Lower leg skin (tissue), 4 donors: ENCODE measurements at regions not wholly inside any gene's neighbourhood (a gene's known extent, or its start where the extent isn't known, plus 50 kb on each side); places are given as distances from the start of the nearest gene placed in this dataset.

Source experiments
- DNase-seq, 2 donors: peaks; one replicate each; pipeline ENCODE4 v3.0.0-alpha.2; 2019; ENCODE audit warnings: low spot score in 2 of 2
- H3K4me3 ChIP-seq: fragments of 200-600 bp; sonication (generic); 2 replicates; pipeline ENCODE4 v1.5.1; 2017; ENCODE audit warnings: mild to moderate bottlenecking, low read depth; ENCODE audit not compliant: poor library complexity, severe bottlenecking
- CTCF ChIP-seq, 3 donors: fragments of 450-650 bp; IDR thresholded peaks; one replicate each; pipeline ENCODE4 v1.5.1; 2016; ENCODE audit warnings: antibody characterized with exemption in 3 of 3, mild to moderate bottlenecking in 3 of 3, moderate library complexity in 2 of 3
- POLR2A ChIP-seq, 2 donors: fragments of 450-650 bp; IDR thresholded peaks; one replicate each; pipeline ENCODE4 v1.6.1; 2016 to 2017; ENCODE audit warnings: antibody characterized with exemption in 2 of 2, mild to moderate bottlenecking in 1 of 2, moderate library complexity in 1 of 2
- WGBS, 2 donors: methylation state at CpG; one replicate each; pipeline ENCODE4 v1.1.5; 2018; 5-methylcytosine and 5-hydroxymethylcytosine counted together
- intact Hi-C: fragments of 100-400 bp; cut with DNase I; formaldehyde crosslinking; loops from one replicate; pipeline ENCODE4 v1.15.0; 2023; ENCODE audit warnings: low total_unique reads

GRCh38 chr4:121277194-121278105, 103.4 kb downstream of the QRFPR start:
- WGBS, 2 donors: 60 to 78% methylated on average over 5 of the region's 5 CpGs
- intact Hi-C loops: no loop called here
- TF ChIP-seq CTCF (IDR thresholded peaks at IDR 0.05) (no peak), POLR2A (IDR thresholded peaks at IDR 0.05) (no peak)
- DNase-seq: no peak
- no peak overlapping the region for H3K4me3 ChIP-seq

DNA sequence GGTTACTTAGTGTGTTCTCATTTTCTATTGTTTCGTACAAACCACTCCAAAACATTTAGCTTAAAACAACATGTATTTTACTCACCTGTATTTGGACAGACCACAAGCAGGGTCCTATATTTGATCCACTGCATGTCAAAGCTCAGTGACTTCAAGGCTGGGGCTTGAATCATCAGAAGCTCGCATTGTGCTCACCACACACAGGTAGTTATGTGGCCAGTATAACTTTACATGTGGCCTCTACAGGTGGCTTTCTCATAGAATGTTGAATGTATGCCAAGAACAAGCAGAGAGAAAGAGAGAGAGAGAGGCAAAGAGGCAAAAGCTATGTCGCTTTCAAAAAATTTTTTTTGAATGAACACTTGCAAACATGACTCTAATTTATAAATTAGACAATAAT, 107.6 kb downstream of the QRFPR start:
- intact Hi-C loops: no loop called here
- DNase-seq: no peak
- 78 to 81% methylated on average over 3 of the region's 3 CpGs for WGBS, 2 donors
- no peak overlapping the region for H3K4me3 ChIP-seq
- TF ChIP-seq CTCF (IDR thresholded peaks at IDR 0.05) (no peak), POLR2A (IDR thresholded peaks at IDR 0.05) (no peak)

DNA sequence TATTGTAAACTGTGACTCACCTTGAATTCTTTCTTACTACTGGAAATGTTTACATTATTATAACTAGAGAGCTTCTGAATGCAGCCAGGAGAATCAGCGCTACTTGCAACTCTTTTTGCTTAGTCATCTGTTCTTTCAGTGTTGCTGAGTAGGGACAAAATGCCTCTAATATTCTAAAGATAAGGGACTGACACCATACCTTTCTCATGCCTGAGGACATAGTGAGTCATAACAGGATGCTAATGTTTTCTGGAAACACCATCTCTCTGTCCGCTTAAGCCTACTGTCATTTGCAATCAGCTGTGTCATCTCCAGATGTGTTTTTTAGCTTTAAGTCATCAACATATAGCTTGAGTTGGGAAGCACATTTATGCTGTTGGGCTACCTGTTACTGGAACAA, 108.3 kb downstream of the QRFPR start:
- TF ChIP-seq CTCF (IDR thresholded peaks at IDR 0.05) (no peak), POLR2A (IDR thresholded peaks at IDR 0.05) (no peak)
- no peak overlapping the region for H3K4me3 ChIP-seq
- WGBS, 2 donors: 29 to 39% methylated on average over 2 of the region's 2 CpGs
- no peak for DNase-seq
- intact Hi-C loops: no loop called here

DNA sequence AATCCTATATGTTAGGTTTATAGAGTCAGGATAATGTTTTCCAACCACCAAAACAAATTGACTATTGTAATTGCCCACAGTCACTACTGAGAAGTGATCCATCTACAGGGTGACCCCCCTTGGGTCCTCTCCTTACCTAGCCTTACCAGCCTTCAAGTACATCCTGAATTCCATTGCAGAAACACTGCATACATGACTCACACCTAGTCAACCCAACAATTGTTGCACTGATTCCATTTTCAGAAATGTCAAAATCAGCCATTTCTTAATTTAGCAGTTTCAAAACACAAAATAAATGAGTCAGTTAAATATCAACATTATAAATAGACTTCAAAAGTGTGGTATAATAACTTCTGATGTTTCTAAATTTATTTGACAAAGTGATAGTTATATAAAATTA, 106.3 kb upstream of the TNIP3 start:
- DNase-seq: no peak
- H3K4me3 ChIP-seq: no peak overlapping the region
- intact Hi-C loops: no loop called here
- TF ChIP-seq POLR2A (IDR thresholded peaks at IDR 0.05) (no peak), CTCF (IDR thresholded peaks at IDR 0.05) (no peak)

DNA sequence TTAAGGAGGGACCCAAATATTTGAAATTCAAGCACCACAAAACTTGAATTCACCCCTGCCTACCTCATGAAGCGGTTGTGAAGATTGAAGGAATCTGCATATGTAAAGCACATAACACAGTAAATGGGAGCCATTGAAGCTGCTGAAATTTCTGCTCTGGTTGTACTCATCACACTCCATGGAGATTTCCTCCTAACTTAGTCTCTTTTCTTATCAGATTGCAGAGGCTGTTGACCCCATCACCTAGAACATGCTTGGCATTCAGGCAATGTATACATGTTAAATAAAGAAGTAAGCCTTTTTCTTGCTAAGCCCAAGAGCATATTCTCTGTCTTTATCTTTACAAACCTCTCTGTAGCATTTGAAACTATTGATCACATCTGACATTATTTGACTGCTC, 104.9 kb upstream of the TNIP3 start:
- 90 to 96% methylated on average over 1 of the region's 1 CpG for WGBS, 2 donors
- intact Hi-C loops: loop anchor here (10.0 kb wide), 1 partner anchor 1124 kb away; no protein-coding TSS in a partner anchor
- no peak for DNase-seq
- TF ChIP-seq POLR2A (IDR thresholded peaks at IDR 0.05) (no peak), CTCF (IDR thresholded peaks at IDR 0.05) (no peak)
- H3K4me3 ChIP-seq: no peak overlapping the region
